ENCODE measurements at regions not wholly inside any gene's neighbourhood (a gene's known extent, or its start where the extent isn't known, plus 50 kb on each side); places are given as distances from the start of the nearest gene placed in this dataset.

DNA sequence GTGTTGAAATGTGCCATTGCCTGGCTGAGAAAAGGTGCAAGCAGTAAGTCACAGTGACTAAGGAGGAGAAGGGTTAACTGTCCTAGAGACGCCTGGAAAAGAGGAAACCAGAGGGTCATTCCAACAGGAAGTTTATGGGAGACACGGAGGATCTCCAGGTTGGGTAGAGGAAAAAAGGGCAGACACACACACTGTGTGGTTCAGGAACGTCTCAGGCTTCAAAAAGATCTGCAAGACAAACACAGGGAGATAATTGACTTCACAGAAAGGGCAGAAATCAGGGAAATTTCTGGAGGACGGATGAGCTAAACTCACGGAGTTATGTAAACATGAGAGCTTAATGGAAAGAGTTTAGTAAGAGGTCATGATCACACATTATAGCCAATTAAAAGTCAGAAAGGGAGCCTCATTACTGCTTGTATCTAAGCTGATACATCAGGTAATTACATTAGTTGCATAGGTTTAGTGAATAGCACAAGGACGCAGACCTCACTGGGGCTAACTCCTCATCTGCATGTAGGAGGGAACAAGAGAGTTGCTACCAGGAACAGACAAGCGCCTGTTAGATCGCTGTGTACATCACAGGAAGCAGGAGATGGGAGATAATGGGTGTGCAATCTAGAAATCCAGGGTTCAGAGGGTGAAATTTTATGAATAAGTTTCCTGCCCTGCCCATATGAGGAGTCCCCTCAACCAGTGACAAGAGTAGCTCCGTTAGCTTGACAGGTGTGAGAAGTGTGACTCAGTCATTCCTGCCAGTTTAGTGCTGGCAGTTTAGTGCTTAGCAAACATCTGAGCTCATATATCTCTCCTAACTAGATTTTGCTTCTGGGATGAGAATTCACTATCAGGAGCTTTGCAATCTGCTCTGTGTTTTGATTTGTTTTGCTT, 96.6 kb upstream of the TNR start:
- no peak overlapping the region for H2AFZ ChIP-seq (ENCODE audit: low read depth, low read length)
- no peak overlapping the region for H3K4me3 Mint-ChIP-seq (ENCODE audit: unreplicated experiment)

DNA sequence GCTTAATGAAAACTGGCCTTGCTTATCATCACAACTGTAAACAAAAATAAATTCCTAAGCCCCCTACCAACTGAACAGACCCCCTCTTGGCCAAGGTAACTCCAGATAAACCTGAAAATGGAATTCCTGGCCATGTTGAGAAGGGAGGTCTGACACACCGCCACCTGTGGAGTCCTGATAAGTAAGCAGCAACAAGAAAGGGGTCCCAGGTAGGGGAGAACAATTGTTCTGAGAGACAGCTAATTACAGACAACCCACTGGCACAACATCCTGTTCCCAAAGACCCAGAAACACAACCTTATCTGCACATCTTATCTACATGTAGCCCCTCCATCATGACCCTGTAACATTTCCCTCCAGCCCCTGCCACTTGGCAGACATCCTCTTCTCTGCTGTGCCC, 91.2 kb upstream of the TNR start:
- no peak overlapping the region for H3K27ac Mint-ChIP-seq (ENCODE audit: unreplicated experiment)
- H3K4me1 Mint-ChIP-seq (ENCODE audit: low read depth, unreplicated experiment): no peaks in the 10 kb centered on the region
- no peak for DNase-seq (ENCODE audit: low read depth)

More for the DNA sequence above, 96.6 kb upstream of the TNR start:
- H3K9me3 Mint-ChIP-seq (ENCODE audit: unreplicated experiment): peaks cover 2% of the 10 kb centered on the region
- no peaks in the 10 kb centered on the region for H3K4me1 ChIP-seq (ENCODE audit: insufficient read depth, low read length)
- TF ChIP-seq EZH2 (IDR thresholded peaks at IDR 0.05; ENCODE audit: insufficient read depth, low read length): no peak
- TF ChIP-seq, protein P1, sequence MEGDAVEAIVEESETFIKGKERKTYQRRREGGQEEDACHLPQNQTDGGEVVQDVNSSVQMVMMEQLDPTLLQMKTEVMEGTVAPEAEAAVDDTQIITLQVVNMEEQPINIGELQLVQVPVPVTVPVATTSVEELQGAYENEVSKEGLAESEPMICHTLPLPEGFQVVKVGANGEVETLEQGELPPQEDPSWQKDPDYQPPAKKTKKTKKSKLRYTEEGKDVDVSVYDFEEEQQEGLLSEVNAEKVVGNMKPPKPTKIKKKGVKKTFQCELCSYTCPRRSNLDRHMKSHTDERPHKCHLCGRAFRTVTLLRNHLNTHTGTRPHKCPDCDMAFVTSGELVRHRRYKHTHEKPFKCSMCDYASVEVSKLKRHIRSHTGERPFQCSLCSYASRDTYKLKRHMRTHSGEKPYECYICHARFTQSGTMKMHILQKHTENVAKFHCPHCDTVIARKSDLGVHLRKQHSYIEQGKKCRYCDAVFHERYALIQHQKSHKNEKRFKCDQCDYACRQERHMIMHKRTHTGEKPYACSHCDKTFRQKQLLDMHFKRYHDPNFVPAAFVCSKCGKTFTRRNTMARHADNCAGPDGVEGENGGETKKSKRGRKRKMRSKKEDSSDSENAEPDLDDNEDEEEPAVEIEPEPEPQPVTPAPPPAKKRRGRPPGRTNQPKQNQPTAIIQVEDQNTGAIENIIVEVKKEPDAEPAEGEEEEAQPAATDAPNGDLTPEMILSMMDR (IDR thresholded peaks at IDR 0.05; ENCODE audit: insufficient read depth, low read depth, low read length): no peak
- no peaks in the 10 kb centered on the region for H3K27me3 ChIP-seq (ENCODE audit: insufficient read depth, low read length)
- no peaks in the 10 kb centered on the region for H3K36me3 ChIP-seq (ENCODE audit: insufficient read depth, low read length)
- peaks cover 3% of the 10 kb centered on the region for H3K4me1 Mint-ChIP-seq (ENCODE audit: low read depth, unreplicated experiment)
- no peaks in the 10 kb centered on the region for H3K9me3 ChIP-seq (ENCODE audit: insufficient read depth, low read depth, low read length)
- DNase-seq (ENCODE audit: low read depth) (no peak), FAIRE-seq (no peak)
- no peak overlapping the region for H3K27ac Mint-ChIP-seq (ENCODE audit: unreplicated experiment)
- H3K27ac ChIP-seq (ENCODE audit: low read depth, low read length): no peak overlapping the region
- no peak overlapping the region for H3K9ac ChIP-seq (ENCODE audit: low read length)
- no peaks in the 10 kb centered on the region for H3K79me2 ChIP-seq (ENCODE audit: insufficient read depth, low read length)
- H3K27me3 Mint-ChIP-seq (ENCODE audit: low read depth, unreplicated experiment): peaks cover 19% of the 10 kb centered on the region
- H3K4me2 ChIP-seq (ENCODE audit: low read length): no peak overlapping the region
- no peak overlapping the region for H3K4me3 ChIP-seq (ENCODE audit: insufficient read depth, low read depth, low read length)
- H3K36me3 Mint-ChIP-seq (ENCODE audit: low read depth, unreplicated experiment): no peaks in the 10 kb centered on the region
- H4K20me1 ChIP-seq (ENCODE audit: insufficient read depth, low read length): no peaks in the 10 kb centered on the region

More for the DNA sequence above, 91.2 kb upstream of the TNR start:
- no peak overlapping the region for H3K4me3 ChIP-seq (ENCODE audit: insufficient read depth, low read depth, low read length)
- H3K4me2 ChIP-seq (ENCODE audit: low read length): no peak overlapping the region
- H3K36me3 Mint-ChIP-seq (ENCODE audit: low read depth, unreplicated experiment): no peaks in the 10 kb centered on the region
- H4K20me1 ChIP-seq (ENCODE audit: insufficient read depth, low read length): no peaks in the 10 kb centered on the region
- H3K27ac ChIP-seq (ENCODE audit: low read depth, low read length): no peak overlapping the region
- no peaks in the 10 kb centered on the region for H3K36me3 ChIP-seq (ENCODE audit: insufficient read depth, low read length)
- FAIRE-seq: no peak
- H3K9me3 Mint-ChIP-seq (ENCODE audit: unreplicated experiment): peaks cover 2% of the 10 kb centered on the region
- H3K9ac ChIP-seq (ENCODE audit: low read length): no peak overlapping the region
- TF ChIP-seq, protein P1 (IDR thresholded peaks at IDR 0.05; ENCODE audit: insufficient read depth, low read depth, low read length): no peak
- TF ChIP-seq EZH2 (IDR thresholded peaks at IDR 0.05; ENCODE audit: insufficient read depth, low read length): no peak
- H3K79me2 ChIP-seq (ENCODE audit: insufficient read depth, low read length): no peaks in the 10 kb centered on the region
- no peak overlapping the region for H2AFZ ChIP-seq (ENCODE audit: low read depth, low read length)
- H3K9me3 ChIP-seq (ENCODE audit: insufficient read depth, low read depth, low read length): no peaks in the 10 kb centered on the region
- H3K27me3 ChIP-seq (ENCODE audit: insufficient read depth, low read length): no peaks in the 10 kb centered on the region
- no peak overlapping the region for H3K4me3 Mint-ChIP-seq (ENCODE audit: unreplicated experiment)
- no peaks in the 10 kb centered on the region for H3K27me3 Mint-ChIP-seq (ENCODE audit: low read depth, unreplicated experiment)
- H3K4me1 ChIP-seq (ENCODE audit: insufficient read depth, low read length): no peaks in the 10 kb centered on the region
